NCI-H446 (cell line): ENCODE measurements at regions not wholly inside any gene's neighbourhood (a gene's known extent, or its start where the extent isn't known, plus 50 kb on each side); places are given as distances from the start of the nearest gene placed in this dataset.

Experiments
- DNase-seq, 2 experiments: peaks; one replicate each; lab custom pipeline; 2025; lab: John Stamatoyannopoulos, UW

- no peak for DNase-seq
Observed at GRCh38 chr2:761384-761783, 84.2 kb upstream of the TMEM18 start.

DNA sequence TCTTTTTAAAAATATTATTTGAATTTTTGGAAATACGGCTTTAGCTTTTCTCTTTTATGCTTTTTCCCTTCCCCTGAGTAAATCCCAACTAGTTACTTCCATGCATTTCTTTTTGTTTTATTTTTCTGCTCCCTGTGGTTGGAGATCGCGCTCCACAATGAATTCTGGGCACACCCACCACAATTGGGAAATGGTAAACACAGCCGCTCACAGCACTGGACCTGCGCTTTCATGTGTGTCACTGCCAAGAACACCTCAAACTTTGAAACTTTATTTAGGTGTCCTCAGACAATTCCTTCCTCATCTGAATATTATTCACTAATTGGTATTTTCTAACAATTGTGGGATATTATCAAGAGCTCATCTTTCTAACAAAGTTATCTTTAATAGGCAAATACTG, 82.8 kb upstream of the TMEM18 start:
- DNase-seq: no peak

GRCh38 chr2:758073-758820, 81.0 kb upstream of the TMEM18 start:
- DNase-seq: no peak

- DNase-seq: no peak
Observed at GRCh38 chr2:753123-753522, 75.9 kb upstream of the TMEM18 start.

GRCh38 chr2:751474-751873, 74.3 kb upstream of the TMEM18 start:
- DNase-seq: no peak

GRCh38 chr2:750628-751027, 73.4 kb upstream of the TMEM18 start:
- DNase-seq: no peak

- DNase-seq: no peak
Observed at GRCh38 chr2:747762-748351, 70.7 kb upstream of the TMEM18 start.

- no peak for DNase-seq
Observed at GRCh38 chr2:746697-747096, 69.5 kb upstream of the TMEM18 start.

- DNase-seq: no peak
Observed at GRCh38 chr2:744088-744487, 66.9 kb upstream of the TMEM18 start.

DNA sequence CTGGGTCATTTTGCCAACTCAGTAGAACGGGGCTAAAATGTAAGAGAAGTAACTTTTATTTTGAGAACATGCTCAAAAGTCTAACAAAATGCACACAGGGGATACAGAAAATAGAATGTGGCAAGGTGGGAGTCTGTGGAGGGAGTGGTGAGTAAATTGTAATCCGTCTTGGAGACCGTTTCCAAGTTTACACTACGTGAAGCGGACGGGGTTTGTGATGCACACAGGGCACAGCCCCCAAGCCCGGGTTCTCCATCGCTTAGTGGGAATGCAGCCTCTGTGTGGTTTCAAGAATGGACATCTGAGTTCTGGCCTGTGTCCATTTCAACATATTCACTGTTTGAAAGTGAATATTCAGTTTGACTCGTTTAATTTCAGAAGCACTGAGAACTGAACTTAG, 65.0 kb upstream of the TMEM18 start:
- DNase-seq: no peak

GRCh38 chr2:741195-741496, 63.9 kb upstream of the TMEM18 start:
- no peak for DNase-seq

DNA sequence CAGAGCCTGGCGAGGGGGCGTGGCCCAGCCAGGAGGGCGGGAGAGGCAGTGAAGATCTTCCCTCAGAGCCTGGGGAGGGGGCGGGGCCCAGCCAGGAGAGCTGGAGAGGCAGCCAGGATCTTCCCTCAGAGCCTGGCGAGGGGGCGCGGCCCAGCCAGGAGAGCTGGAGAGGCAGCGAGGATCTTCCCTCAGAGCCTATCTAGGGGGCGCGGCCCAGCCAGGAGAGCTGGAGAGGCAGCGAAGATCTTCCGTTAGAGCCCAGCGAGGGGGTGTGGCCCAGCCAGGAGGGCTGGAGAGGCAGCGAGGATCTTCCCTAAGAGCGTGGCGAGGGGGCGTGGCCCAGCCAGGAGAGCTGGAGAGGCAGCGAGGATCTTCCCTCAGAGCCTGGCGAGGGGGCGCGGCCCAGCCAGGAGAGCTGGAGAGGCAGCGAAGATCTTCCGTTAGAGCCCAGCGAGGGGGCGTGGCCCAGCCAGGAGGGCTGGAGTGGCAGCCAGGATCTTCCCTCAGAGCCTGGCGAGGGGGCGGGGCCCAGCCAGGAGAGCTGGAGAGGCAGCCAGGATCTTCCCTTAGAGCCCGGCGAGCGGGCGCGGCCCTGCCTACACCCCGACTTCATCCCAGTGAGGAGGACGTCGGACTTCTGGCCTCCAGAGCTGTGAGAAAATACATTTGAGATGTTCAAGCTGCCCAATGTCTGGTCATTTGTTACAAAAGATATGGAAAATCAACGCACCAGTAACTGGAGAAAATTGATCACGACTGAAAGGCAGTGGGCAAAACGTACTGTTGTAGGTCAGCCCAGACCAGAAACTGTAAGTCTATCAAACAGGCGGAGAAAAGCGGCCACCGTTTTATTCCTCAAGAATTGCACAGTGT, 63.4 kb upstream of the TMEM18 start:
- DNase-seq: peak; percentile 98

DNA sequence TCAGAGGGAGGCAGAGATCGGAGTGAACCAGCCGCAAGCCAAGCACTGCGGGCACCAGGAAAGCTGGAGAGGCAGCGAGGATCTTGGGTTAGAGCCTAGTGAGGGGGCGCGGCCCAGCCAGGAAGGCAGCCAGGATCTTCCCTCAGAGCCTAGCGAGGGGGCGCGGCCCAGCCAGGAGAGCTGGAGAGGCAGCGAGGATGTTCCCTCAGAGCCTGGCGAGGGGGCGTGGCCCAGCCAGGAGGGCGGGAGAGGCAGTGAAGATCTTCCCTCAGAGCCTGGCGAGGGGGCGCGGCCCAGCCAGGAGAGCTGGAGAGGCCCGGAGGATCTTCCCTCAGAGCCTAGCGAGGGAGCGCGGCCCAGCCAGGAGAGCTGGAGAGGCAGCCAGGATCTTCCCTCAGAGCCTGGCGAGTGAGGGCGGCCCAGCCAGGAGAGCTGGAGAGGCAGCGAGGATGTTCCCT, 62.7 kb upstream of the TMEM18 start:
- DNase-seq: peak; percentile 91 to 93

- no peak for DNase-seq
Observed at GRCh38 chr2:736939-737338, 59.7 kb upstream of the TMEM18 start.

DNA sequence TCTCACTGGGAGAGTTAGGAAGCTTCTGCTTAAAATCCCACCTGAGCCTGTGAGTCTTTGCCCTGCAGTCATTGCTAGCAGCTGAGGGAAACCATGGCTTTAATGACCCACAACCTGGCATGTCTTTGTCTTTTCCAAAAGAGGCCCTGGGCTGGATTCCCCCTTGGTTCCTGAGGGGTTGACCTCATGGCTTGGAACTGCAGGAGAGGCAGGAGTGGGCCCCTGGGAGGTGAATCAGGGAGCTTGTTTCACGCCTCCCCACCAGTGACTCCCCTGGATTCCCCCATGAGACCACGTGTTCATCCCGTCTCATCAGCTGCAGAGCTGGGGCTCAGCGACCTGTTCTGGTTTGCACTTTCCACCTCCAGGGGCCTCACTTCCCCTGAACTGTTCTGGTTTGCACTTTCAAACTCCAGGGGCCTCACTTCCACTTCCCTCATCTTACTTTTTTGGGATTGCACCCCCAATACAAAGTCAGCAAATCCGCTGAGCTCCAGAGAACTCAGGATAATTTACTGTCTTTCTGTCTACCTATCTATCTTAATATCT, 58.5 kb upstream of the TMEM18 start:
- DNase-seq: no peak

DNA sequence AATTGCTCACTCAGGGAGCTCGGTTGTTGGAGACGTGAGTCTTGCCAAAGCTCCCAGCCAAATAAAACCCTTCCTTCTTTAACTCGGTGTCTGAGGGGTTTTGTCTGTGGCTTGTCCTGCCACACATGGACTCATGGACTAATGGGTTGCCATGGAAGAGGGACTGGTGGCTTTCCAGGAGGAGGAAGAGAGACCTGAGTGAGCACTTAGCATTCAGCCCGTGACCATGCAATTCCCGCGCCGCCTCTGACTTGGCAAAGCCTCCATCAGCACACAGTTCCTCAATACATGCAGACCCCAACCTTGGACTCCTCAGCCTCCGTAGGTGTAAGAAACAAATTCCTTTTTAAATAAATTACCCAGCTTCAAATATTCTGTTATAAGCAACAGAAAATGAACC, 57.3 kb upstream of the TMEM18 start:
- DNase-seq: no peak

GRCh38 chr2:733495-733894, 56.3 kb upstream of the TMEM18 start:
- DNase-seq: no peak

GRCh38 chr2:733001-733400, 55.8 kb upstream of the TMEM18 start:
- DNase-seq: no peak

DNA sequence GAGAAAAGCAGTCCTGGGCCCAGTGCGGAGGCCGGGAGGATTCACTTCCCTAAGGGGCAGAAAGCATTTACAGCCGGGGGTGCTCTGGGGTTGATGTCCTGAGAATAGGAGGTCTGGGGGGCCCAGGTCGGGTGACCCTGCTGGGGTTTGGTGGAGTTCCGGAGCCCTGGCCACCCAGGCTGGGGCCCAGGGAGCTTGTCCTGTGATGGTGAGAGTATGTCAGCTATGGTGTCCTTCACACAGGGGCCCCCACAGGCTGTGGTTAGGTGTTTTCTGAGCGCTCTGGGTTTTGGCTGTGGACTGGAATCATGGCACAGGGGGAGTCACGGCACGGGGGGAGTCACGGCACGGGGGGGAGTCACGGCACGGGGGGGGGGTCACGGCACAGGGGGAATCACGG, 54.5 kb upstream of the TMEM18 start:
- no peak for DNase-seq

DNA sequence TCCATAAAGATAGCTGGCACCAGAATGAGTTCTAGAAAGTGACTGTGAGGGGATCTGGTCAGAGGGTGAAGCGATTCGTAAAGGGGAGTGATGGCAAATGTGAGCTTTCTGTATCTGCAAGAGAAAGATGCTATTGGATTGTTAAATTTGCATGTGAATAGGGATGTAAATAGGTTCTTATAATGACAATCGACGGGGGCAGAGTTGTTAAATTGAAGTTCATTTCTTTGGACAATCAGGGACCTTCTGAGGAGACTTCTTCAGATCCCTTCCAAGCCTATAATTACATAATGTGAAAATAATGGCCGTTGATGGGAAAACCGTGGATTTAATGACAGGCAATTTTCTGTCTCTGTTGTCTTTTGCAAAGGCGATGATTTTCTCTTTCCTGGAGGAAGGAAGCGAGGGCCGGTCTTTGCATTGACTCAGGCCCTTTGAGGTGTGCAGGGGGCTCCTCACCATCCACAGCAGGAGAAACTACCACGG, 52.2 kb upstream of the TMEM18 start:
- DNase-seq: no peak

DNA sequence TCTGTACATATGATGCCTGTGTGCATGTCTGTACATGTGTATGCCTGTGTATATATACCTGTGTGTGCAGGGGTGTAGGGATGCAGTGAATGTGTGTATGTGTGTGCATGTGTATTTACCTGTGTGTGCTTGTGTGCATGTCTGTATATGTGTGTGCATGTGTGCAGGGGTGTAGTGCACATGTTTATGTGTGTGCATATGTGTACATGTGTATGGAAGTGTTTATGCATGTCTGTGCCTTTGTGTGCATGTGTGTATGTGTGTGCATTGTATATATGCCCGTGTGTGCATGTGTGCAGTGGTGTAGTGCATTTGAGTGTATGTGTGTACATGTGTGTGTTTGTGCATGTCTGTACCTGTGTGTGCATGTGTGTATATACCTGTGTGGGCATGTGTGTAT, 51.0 kb upstream of the TMEM18 start:
- no peak for DNase-seq

GRCh38 chr2:727071-727470, 49.9 kb upstream of the TMEM18 start:
- DNase-seq: no peak
